Thyroid gland (tissue), 4 donors: ENCODE measurements at regions not wholly inside any gene's neighbourhood (a gene's known extent, or its start where the extent isn't known, plus 50 kb on each side); places are given as distances from the start of the nearest gene placed in this dataset.
"Not testable (repeated sequence)": the region's sequence is repeated elsewhere in the genome, so short reads cannot be mapped to it uniquely, and the experiment has no call there.

Experiments used
- DNase-seq, 2 donors: peaks; one replicate each; pipeline ENCODE4 v3.0.0-alpha.2; 2019
- H3K27ac ChIP-seq, 3 donors: fragments of 200-600 bp; sonication (generic); 1 replicate in 2 of 3; 2 replicates in 1 of 3; pipeline ENCODE4 v1.5.1; 2016 to 2019; ENCODE audit warnings: mild to moderate bottlenecking in 1 of 3, moderate library complexity in 1 of 3
- H3K27me3 ChIP-seq: fragments of 200-600 bp; sonication (generic); one replicate; pipeline ENCODE4 v1.5.1; 2019
- H3K36me3 ChIP-seq, 2 donors: fragments of 200-600 bp; sonication (generic); one replicate each; pipeline ENCODE4 v1.5.1; 2016 to 2019
- H3K4me1 ChIP-seq, 2 donors: fragments of 200-600 bp; sonication (generic); one replicate each; pipeline ENCODE4 v1.5.1; 2017 to 2019
- H3K4me3 ChIP-seq, 3 donors: fragments of 200-600 bp; sonication (generic); replicated peaks in 1 of 3; 1 replicate in 2 of 3; 2 replicates in 1 of 3; pipeline ENCODE4 v1.5.1; 2016; ENCODE audit warnings: mild to moderate bottlenecking in 1 of 3
- H3K9me3 ChIP-seq: fragments of 200-600 bp; sonication (generic); one replicate; pipeline ENCODE4 v1.5.1; 2017
- CTCF ChIP-seq, 6 experiments: fragments of 200-600 bp in 3 of 6; fragments of 450-650 bp in 3 of 6; sonication (generic) in 3 of 6; IDR thresholded peaks; one replicate each; pipeline ENCODE4 v1.5.1; 2016 to 2019; ENCODE audit warnings: antibody characterized with exemption in 6 of 6, mild to moderate bottlenecking in 2 of 6, inconsistent platforms in 1 of 6, moderate library complexity in 1 of 6
- POLR2A ChIP-seq, 2 donors: fragments of 450-650 bp; IDR thresholded peaks; one replicate each; pipeline ENCODE4 v1.6.1; 2017; ENCODE audit warnings: antibody characterized with exemption in 2 of 2, mild to moderate bottlenecking in 2 of 2, moderate library complexity in 1 of 2
- WGBS, 2 donors: methylation state at CpG; one replicate each; pipeline ENCODE4 v1.1.5; 2017; 5-methylcytosine and 5-hydroxymethylcytosine counted together
- intact Hi-C: fragments of 100-400 bp; cut with DNase I; formaldehyde crosslinking; loops from one replicate; pipeline ENCODE4 v1.15.1; 2023

- no peaks in the 10 kb centered on the region for H3K27me3 ChIP-seq
- WGBS, 2 donors, result 27 to 33% methylated on average over 5 of the region's 5 CpGs
- no peak for DNase-seq
- no peaks in the 10 kb centered on the region for H3K9me3 ChIP-seq
- TF ChIP-seq POLR2A (IDR thresholded peaks at IDR 0.05) (no peak), CTCF (IDR thresholded peaks at IDR 0.05) (no peak)
- H3K27ac ChIP-seq, result no peak overlapping the region
- H3K4me3 ChIP-seq, result no peak overlapping the region
- H3K36me3 ChIP-seq, result no peaks in the 10 kb centered on the region
- no peaks in the 10 kb centered on the region for H3K4me1 ChIP-seq
- intact Hi-C loops, result no loop called here
Measured at GRCh38 chr3:80733522-80734176, 965.9 kb upstream of the ROBO1 start.

DNA sequence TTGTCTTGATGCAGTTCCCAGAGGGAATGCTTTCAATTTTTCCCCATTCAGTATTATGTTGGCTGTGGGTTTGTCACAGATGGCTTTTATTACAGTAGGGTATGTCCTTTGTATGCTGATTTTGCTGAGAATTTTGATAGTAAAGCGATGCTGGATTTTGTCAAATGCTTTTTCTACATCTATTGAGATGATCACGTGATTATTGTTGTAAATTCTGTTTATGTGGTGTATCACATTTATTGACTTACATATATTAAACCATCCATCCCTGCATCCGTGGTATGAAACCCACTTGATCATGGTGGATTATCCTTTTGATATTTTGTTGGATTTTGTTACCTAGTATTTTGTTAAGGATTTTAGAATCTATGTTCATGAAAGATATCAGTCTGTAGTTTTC is 959.8 kb upstream of the ROBO1 start:
- H3K27me3 ChIP-seq, H3K27ac ChIP-seq, H3K9me3 ChIP-seq, DNase-seq, intact Hi-C loops, H3K4me1 ChIP-seq, H3K4me3 ChIP-seq, H3K36me3 ChIP-seq: not testable (repeated sequence)
- 83 to 85% methylated on average over 3 of the region's 3 CpGs for WGBS, 2 donors

- DNase-seq, H3K27ac ChIP-seq, H3K36me3 ChIP-seq, H3K4me3 ChIP-seq, H3K4me1 ChIP-seq, intact Hi-C loops, H3K9me3 ChIP-seq, H3K27me3 ChIP-seq: not testable (repeated sequence)
- 81 to 92% methylated on average over 5 of the region's 5 CpGs for whole genome bisulfite sequencing, 2 donors
Measured at GRCh38 chr3:80709597-80710322, 942.0 kb upstream of the ROBO1 start.

- no peak for TF ChIP-seq POLR2A (IDR thresholded peaks at IDR 0.05)
- no peak for TF ChIP-seq CTCF (IDR thresholded peaks at IDR 0.05)
Measured at GRCh38 chr3:80705290-80705689, 937.5 kb upstream of the ROBO1 start.

DNA sequence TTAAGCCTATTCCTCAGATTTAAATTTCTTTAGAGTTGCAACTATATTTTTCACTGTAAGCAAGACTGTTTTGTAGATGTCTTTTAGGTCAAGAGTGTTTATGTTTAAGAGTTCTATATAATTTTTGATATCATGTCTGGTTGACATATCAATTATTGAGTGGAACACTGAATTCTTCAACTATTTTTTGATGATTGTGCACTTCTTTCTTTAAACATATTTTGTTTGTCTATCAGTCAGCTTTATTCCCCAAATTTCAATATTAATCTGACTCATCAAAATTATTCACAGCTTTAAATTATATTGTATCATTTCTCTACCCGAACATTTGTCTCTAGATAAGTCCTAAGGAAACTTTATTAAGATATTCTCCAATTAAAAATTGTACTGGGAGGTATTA is 933.6 kb upstream of the ROBO1 start:
- H3K9me3 ChIP-seq, result no peaks in the 10 kb centered on the region
- H3K4me3 ChIP-seq, result no peak overlapping the region
- intact Hi-C loops, result no loop called here
- 83 to 87% methylated on average over 1 of the region's 1 CpG for WGBS, 2 donors
- H3K4me1 ChIP-seq, result no peaks in the 10 kb centered on the region
- DNase-seq, result no peak
- H3K36me3 ChIP-seq, result no peaks in the 10 kb centered on the region
- H3K27ac ChIP-seq, result no peak overlapping the region
- H3K27me3 ChIP-seq, result no peaks in the 10 kb centered on the region
- TF ChIP-seq POLR2A (IDR thresholded peaks at IDR 0.05) (no peak), CTCF (IDR thresholded peaks at IDR 0.05) (no peak)

More at GRCh38 chr3:80705290-80705689, 937.5 kb upstream of the ROBO1 start:
- no peak overlapping the region for H3K27ac ChIP-seq
- no peak for DNase-seq
- intact Hi-C loops, result no loop called here
- no peak overlapping the region for H3K4me3 ChIP-seq
- no peaks in the 10 kb centered on the region for H3K27me3 ChIP-seq
- no peaks in the 10 kb centered on the region for H3K9me3 ChIP-seq
- WGBS, 2 donors, result 92 to 100% methylated on average over 1 of the region's 1 CpG
- H3K4me1 ChIP-seq, result no peaks in the 10 kb centered on the region
- H3K36me3 ChIP-seq, result no peaks in the 10 kb centered on the region

- WGBS, 2 donors, result 91 to 94% methylated on average over 2 of the region's 2 CpGs
- no peaks in the 10 kb centered on the region for H3K9me3 ChIP-seq
- no peaks in the 10 kb centered on the region for H3K27me3 ChIP-seq
- no peaks in the 10 kb centered on the region for H3K4me1 ChIP-seq
- H3K4me3 ChIP-seq, result no peak overlapping the region
- no peak for DNase-seq
- intact Hi-C loops, result no loop called here
- H3K27ac ChIP-seq, result no peak overlapping the region
- no peaks in the 10 kb centered on the region for H3K36me3 ChIP-seq
- TF ChIP-seq CTCF (IDR thresholded peaks at IDR 0.05) (no peak), POLR2A (IDR thresholded peaks at IDR 0.05) (no peak)
Measured at GRCh38 chr3:80697291-80697690, 929.5 kb upstream of the ROBO1 start.
